ACHN (cell line): ENCODE measurements at regions not wholly inside any gene's neighbourhood (a gene's known extent, or its start where the extent isn't known, plus 50 kb on each side); places are given as distances from the start of the nearest gene placed in this dataset.
"Not testable (repeated sequence)": the region's sequence is repeated elsewhere in the genome, so short reads cannot be mapped to it uniquely, and the experiment has no call there.

Experiments used
- DNase-seq: peaks from one replicate; pipeline ENCODE4 v3.0.0-alpha.2; 2015
- in situ Hi-C: cut with HindIII; loops from 2 replicates; pipeline ENCODE4 v1.10.0; 2017; ENCODE audit warnings: low sequenced_read_pairs, low pct_ligation_motif_present, low pct_unique_long_range_greater_than_20kb

DNA sequence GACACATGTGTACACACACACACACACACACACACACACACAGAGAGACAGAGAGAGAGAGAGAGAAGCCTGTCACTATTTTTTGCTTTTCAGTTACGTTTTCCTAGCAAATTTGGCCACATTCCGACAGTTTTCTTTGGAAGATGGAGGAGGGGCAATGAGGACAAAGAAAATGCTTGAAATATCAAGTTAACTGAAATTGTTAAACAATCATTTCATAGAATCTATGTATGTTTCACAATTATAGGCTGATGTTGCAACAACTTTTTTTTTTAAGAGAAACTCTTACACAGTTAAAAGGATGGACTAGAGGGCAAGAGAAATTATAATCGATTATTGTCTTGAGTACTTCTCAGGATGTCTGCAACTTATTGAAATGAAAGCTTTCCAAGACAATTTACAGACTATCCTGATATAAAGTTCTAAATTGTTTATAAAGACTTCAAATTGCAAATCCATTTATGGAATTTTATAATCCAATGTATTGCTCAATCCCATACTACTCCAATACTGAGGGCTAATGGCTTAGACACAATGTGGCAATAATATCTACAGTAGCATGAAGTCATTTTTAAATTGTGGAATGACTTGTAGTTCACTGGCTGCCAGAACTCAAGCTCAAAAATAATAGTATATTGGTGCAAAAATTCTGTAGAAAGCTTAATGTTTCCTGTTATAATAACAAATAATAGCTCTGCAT, 647.0 kb upstream of the PCDH7 start:
- no peak for DNase-seq
- in situ Hi-C loops = no loop called here

DNA sequence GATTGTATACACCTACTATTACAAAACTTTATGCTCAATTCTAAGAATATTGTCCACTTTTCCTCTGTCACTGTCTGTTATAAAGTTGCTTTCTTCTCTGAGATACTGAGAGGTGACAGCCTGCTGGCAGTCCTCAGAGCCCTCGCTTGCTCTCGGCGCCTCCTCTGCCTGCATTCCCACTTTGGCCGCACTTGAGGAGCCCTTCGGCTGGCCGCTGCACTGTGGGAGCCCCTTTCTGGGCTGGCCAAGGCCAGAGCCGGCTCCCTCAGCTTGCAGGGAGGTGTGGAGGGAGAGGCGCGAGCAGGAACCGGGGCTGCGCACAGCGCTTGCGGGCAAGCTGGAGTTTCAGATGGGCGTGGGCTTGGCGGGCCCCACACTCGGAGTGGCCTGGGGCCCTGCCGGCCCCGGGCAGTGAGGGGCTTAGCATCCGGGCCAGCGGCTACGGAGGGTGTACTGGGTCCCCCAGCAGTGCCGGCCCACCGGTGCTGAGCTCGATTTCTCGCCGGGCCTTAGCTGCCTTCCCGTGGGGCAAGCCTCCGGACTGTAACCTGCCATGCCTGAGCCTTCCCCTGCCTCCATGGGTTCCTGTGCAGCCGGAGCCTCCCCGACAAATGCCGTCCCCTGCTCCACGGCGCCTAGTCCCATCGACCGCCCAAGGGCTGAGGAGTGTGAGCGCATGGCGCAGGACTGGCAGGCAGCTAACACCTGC, 627.6 kb upstream of the PCDH7 start:
- DNase-seq, in situ Hi-C loops: not testable (repeated sequence)

DNA sequence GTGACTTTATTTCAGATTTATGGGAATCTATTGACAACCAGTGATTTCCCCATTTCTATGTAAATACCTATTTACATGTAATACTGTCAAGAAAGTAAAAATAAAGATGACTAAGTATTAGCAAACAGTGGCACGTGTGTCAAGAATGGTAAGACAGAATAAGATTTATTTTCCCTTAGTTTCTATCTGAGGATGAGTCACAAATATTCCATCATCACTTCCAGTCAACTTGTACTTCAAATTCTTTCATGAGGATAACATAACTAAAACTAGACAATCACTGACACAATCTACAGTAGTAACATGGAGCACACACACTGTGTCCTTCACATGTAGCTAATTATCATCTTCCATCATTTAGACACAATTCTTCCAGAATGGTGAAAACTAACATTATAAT, 625.3 kb upstream of the PCDH7 start:
- no peak for DNase-seq
- in situ Hi-C loops = no loop called here

DNA sequence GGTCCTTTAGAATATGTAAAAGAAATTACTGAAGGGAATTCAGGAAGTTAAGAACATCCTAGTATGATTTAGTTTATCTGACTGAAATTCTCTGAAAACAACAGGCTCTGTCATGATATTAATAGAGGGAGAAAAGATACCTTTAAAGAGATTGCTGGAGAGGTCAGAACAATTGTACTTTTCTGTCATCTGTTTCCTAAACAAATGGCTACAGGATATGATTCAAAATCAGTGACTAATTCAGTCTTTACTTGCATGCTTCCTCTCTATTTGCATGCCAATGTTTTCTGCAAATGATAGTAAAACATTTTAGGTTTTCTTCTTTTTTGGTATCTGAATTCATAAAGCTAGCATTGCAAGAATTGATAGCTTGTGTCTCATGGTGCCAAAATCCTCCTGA, 616.7 kb upstream of the PCDH7 start:
- no peak for DNase-seq
- in situ Hi-C loops = no loop called here

DNA sequence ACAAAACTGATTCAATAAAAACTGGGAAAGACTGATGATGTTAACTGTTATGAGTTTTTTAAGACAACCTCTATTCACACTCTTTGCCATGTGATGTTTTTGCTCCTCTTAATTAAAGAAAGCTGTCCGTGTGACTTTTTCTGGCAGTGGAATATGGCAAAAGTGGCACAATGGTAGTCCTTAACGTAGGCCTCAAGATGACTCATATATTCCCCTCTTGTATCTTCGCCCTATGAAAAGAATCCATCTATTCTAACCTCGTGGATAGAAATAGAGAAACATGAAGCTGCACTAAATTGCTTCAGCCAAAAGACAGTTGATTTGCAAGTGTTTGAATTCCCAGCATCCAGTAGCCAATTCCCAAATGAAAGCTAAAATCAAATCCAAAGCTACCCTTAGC, 603.8 kb upstream of the PCDH7 start:
- DNase-seq = no peak
- in situ Hi-C loops = no loop called here

DNA sequence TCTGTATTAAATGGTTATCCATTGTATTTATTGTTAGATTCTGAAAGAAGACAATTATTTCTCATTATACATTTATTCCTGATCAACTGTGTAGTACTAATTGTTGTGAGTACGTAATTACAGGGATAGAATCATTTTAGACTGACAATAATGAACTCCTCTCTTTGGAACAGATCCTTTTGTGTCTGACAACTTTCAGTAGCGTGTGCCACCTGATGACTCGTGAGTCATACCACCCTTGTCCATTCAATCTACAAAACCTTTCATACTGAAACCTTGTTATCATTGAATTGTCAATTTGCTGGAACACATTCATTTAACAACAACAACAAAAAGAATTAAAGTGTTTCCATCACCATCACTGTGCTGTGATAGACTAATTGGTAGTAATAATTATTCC, 602.7 kb upstream of the PCDH7 start:
- no peak for DNase-seq

DNA sequence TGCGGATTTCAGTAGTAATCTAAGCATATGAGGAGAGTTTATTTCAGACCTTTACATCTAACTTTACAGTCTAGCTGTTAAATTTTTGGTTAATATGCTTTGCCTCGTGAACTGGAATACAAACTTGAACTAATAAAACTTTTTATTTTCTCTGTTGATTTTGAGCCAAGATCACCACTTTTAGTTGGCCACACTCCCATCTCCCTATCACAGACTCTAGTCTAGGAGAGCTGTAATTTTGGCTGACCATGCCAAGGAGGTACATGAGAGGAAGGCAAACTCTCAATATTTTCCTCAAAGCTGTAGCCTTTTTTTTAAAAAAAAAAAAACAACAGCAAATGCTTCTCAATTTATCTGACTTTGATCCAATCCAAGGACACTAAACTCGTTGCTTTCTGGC, 597.5 kb upstream of the PCDH7 start:
- DNase-seq = no peak
- in situ Hi-C loops = no loop called here

More for the DNA sequence above, 602.7 kb upstream of the PCDH7 start:
- in situ Hi-C loops = no loop called here

DNA sequence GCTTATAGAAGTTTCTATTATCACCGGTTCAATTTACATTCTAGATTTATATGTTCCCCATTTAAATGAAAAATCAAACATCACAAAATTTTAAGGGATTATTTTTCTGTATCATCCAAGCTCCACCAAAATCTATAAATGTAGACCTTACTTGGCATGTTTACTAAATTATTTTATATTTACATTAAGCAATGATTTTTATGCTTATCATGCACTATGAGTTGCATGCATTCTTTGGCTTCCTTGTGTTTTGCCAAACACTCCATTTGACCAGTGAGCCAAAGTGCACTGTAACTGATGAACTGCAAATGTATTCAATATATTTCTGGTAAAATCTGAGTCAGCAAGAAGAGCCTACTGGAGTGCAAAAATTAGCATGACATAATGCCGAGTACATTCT, 595.5 kb upstream of the PCDH7 start:
- in situ Hi-C loops, DNase-seq: not testable (repeated sequence)

DNA sequence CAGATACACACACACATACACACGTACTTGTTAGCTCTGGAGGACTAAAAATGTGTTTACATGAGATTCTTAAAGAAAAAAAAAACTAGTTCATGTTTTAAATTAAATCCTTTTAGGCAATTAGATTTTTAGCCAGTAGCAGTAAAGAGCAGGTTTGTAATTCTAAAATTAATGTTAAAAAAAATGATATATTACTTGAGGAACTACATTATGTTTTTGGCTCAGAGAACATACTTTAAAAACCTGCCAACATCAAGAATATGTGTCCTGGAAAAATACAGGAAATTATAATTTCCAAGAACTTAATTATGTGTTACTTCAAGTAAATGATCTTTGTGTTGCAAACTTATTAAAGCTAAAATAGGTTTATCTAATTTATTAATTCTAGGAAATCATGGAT, 594.3 kb upstream of the PCDH7 start:
- in situ Hi-C loops = no loop called here
- no peak for DNase-seq

DNA sequence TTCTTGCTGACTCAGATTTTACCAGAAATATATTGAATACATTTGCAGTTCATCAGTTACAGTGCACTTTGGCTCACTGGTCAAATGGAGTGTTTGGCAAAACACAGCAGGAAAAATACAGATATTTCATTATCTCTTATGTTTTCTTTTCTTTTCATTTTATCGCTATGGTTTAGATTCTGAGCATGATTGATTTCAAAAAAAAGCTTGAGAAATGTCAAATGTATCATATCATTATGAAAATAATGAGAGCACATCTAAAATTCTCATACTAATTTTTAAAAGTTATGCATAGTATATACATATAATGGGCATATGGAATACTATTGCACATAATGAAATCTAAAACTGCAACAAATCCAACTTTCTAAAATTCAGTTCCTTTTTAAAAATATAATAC, 593.8 kb upstream of the PCDH7 start:
- DNase-seq = no peak
- in situ Hi-C loops = no loop called here

DNA sequence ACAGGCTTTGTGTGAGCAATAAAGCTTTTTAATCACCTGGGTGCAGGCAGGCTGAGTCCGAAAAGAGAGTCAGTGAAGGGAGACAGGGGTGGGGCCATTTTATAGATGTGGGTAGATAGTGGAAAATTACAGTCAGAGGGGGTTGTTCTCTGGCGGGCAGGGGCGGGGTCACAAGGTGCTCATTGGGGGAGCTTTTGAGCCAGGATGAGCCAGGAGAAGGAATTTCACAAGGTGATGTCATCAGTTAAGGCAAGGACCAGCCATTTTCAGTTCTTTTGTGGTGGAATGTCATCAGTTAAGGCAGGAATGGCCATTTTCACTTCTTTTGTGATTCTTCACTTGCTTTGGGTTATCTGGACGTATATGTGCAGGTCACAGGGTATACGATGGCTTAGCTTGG, 571.3 kb upstream of the PCDH7 start:
- DNase-seq, in situ Hi-C loops: not testable (repeated sequence)

DNA sequence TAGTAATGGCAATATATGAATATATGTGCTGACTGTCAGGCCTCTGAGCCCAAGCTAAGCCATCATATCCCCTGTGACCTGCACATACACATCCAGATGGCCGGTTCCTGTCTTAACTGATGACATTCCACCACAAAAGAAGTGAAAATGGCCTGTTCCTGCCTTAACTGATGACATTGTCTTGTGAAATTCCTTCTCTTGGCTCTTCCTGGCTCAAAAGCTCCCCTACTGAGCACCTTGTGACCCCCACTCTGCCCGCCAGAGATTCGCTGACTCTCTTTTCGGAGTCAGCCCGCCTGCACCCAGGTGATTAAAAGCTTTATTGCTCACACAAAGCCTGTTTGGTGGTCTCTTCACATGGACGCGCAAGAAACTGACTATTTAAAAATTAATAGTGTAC, 570.6 kb upstream of the PCDH7 start:
- in situ Hi-C loops, DNase-seq: not testable (repeated sequence)

DNA sequence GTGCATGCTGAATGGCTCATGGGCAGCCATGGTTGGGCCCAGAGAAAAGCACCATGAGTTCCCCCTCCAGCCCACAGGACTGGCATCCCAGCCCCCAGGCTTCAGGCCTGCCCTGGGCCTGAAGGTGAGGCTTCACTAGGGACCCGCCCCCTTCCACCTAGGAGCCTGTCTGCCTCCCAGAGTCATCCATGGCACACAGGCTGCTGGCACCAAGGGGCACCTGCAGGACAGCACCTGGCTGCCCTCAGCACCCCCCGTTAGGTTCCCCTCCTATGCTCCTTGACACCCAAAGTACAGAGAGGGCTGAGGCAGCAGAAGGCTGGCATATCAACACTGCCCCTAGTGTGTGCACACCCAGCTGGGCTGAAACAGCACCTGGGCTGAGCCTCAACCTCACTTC, 566.7 kb upstream of the PCDH7 start:
- DNase-seq = no peak
- in situ Hi-C loops = no loop called here

DNA sequence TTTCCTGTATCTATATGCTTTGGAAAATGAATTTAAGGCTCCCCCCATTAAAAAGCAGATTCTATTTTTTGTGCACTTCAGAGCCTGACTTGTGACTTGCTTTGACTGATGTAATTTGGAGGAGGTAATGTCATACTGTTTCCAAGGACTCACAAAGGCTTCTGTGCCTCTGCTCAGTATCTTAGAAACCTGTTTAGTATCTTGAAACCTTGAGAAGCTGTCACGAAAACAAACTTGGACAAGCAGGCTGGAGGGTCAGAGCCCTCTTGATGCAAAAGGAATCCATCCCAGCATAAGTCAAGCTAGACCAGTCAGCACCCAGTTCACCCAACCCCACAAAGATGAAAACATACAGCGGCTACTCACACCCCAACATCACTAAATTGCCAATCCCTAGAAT, 560.0 kb upstream of the PCDH7 start:
- DNase-seq = no peak
- in situ Hi-C loops = no loop called here

DNA sequence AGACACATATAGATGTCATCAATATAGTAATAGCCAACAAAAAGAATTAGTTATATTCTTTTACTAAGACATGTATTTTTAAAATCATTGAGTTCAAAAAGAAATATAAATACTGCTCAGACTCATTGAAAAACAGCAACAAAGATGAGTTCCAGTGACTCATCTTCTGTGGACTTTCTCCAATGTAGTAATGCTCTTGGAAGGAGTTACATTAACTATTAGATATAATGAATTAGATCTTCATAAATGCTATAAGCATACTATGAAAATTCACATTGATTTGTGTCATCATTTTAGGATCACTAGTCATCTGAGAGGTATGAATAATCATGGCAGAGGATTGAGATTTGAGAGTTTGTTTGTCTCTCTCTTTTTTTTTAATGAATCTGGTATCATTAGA, 547.8 kb upstream of the PCDH7 start:
- in situ Hi-C loops = no loop called here
- no peak for DNase-seq

DNA sequence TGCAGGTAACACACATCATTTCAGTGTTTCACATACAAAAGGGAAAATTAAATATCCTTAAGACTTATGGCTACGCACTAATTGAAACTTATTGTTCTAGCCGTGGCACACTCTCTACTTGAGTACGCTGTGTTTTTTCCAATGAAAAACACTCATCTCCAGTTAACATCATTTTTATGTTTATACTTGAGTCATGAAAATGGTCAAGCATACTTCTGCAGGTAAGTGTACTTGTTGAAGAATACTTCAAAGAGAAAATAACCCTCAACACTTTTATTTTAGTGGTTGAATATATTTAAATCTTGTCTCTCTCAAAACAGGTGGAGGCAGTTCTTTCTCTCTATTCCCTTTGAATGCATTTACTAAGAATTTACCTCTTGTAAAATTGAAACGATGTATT, 538.7 kb upstream of the PCDH7 start:
- DNase-seq = no peak
- in situ Hi-C loops = no loop called here

DNA sequence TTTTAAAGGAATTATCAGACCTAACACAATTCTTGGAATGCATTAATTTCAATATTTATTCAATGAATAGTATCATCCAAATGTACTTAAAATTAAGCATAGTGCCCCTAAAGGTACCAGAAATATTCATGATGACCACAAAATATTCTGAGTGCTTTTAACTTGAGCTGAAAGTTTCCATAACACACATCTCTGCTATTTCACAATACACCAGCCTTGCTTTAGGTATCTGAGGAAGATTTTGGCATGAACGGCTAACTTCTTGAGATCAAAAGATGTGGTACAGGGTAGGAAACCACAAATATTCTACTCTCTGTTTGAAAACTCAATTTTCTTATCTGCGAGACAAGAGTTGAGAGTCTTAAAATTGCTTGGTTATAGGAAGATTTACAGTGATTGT, 538.3 kb upstream of the PCDH7 start:
- no peak for DNase-seq
- in situ Hi-C loops = no loop called here

DNA sequence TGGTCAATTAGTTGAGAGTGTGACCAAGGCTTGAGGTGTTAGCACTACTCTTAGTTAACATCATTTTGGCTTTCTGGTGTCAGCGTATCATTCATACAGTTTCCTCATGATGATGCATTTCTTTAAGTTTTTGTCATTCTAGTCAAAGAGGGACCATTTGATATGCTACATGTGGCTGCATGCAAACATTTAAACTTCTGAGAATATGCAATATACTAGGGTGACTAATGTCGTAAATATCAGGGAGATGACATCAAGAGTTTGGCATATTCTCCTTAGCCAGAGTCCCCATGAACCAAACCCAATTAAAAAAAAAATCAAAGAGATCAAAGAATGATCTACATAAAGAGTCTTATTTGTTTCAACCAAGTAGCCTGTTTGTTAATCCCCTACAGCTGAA, 537.4 kb upstream of the PCDH7 start:
- in situ Hi-C loops = no loop called here
- DNase-seq = no peak

DNA sequence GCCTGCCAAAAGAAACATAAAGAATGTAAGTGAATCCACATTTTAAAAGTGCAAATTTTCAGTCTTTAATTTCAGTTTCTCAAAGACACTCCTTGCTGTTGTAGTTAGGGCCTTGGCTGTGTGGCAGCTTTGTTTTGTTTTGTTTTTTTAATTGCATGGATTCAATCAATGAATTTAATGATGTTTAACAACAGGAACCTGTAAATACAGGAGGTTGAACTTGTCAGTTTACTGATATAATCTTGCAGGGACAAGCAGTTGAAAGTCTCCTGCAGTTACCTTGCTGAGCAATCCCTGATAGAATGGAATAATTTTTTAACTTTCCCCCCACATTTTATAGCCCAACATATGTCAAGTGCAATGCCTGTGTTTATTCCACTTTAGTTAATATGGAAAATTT, 528.3 kb upstream of the PCDH7 start:
- in situ Hi-C loops = no loop called here
- DNase-seq = no peak

DNA sequence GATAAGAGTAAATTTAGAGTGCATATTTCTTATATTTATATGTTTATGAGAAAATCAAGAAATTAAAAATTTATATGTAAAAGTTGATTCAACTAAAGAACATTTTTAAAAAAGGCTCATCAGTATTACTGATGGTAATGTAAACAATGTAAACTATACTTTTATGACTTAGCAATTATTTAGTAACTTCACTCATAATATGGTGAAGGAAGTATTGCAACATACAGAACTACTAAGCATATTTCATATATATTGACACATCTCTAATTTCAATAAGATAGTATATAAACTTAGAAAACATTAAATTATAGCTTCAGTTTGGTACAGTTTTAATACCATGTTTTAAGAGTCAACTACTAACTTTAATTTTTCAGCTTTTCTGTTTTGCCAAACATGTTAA, 512.8 kb upstream of the PCDH7 start:
- DNase-seq = no peak
- in situ Hi-C loops = no loop called here
